ENCODE measurements at regions not wholly inside any gene's neighbourhood (a gene's known extent, or its start where the extent isn't known, plus 50 kb on each side); places are given as distances from the start of the nearest gene placed in this dataset.

GRCh38 chr13:112169941-112170822 lies 103.2 kb downstream of the SOX1 start (continued):
- no peak for TF ChIP-seq RBBP5 (IDR thresholded peaks at IDR 0.05; ENCODE audit: borderline replicate concordance, low read depth, low read length)
- no peak for TF ChIP-seq BCL11A (IDR thresholded peaks at IDR 0.05; ENCODE audit: low read depth in 2 of 2, low read length in 2 of 2)
- no peak for TF ChIP-seq CHD7 (IDR thresholded peaks at IDR 0.05; ENCODE audit: insufficient replicate concordance, low read length)
- TF ChIP-seq KDM5A (IDR thresholded peaks at IDR 0.05; ENCODE audit: low read length): no peak
- no peak for TF ChIP-seq SP4 (IDR thresholded peaks at IDR 0.05; ENCODE audit: low read length)
- no peak for TF ChIP-seq YY1 (IDR thresholded peaks at IDR 0.05; ENCODE audit: low read depth, low read length)
